Thyroid gland (tissue), 4 donors: ENCODE measurements at regions not wholly inside any gene's neighbourhood (a gene's known extent, or its start where the extent isn't known, plus 50 kb on each side); places are given as distances from the start of the nearest gene placed in this dataset.

Experiments used
- POLR2A ChIP-seq, 2 donors: fragments of 450-650 bp; IDR thresholded peaks; one replicate each; pipeline ENCODE4 v1.6.1; 2017; ENCODE audit warnings: antibody characterized with exemption in 2 of 2, mild to moderate bottlenecking in 2 of 2, moderate library complexity in 1 of 2
- TF ChIP-seq, protein P1 (sequence below), 6 experiments: fragments of 200-600 bp in 3 of 6; fragments of 450-650 bp in 3 of 6; sonication (generic) in 3 of 6; IDR thresholded peaks; one replicate each; pipeline ENCODE4 v1.5.1; 2016 to 2019; ENCODE audit warnings: antibody characterized with exemption in 6 of 6, mild to moderate bottlenecking in 2 of 6, inconsistent platforms in 1 of 6, moderate library complexity in 1 of 6

DNA sequence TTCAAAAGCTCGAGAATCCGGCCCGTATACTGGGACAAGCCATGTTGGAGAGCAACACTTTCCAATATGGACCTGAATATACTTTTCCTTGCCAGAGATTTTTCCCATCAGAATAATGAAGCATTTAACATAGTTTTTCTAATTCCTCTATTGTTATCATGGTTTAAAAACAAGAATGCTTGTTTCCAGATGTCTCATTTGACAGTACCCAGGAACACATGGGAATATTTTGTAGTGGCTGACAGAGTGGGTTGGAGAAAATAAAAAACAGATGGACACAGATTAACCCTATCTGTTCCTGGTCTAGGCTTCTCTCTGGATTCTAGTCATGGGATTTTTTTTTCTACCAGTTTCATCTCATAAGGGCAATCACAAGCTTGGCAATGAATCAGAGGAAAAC lies 164.8 kb upstream of the CEP162 start:
- TF ChIP-seq, protein P1, sequence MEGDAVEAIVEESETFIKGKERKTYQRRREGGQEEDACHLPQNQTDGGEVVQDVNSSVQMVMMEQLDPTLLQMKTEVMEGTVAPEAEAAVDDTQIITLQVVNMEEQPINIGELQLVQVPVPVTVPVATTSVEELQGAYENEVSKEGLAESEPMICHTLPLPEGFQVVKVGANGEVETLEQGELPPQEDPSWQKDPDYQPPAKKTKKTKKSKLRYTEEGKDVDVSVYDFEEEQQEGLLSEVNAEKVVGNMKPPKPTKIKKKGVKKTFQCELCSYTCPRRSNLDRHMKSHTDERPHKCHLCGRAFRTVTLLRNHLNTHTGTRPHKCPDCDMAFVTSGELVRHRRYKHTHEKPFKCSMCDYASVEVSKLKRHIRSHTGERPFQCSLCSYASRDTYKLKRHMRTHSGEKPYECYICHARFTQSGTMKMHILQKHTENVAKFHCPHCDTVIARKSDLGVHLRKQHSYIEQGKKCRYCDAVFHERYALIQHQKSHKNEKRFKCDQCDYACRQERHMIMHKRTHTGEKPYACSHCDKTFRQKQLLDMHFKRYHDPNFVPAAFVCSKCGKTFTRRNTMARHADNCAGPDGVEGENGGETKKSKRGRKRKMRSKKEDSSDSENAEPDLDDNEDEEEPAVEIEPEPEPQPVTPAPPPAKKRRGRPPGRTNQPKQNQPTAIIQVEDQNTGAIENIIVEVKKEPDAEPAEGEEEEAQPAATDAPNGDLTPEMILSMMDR (IDR thresholded peaks at IDR 0.05) = no peak
- TF ChIP-seq POLR2A (IDR thresholded peaks at IDR 0.05) = no peak
